GM12892 (cell line): ENCODE measurements at regions not wholly inside any gene's neighbourhood (a gene's known extent, or its start where the extent isn't known, plus 50 kb on each side); places are given as distances from the start of the nearest gene placed in this dataset.

Experiments
- POLR2A ChIP-seq: IDR thresholded peaks from 2 replicates; pipeline ENCODE4 v1.6.1; 2011; ENCODE audit warnings: low read depth, low read length, control low read depth
- POLR2AphosphoS5 ChIP-seq: IDR thresholded peaks from 2 replicates; pipeline ENCODE4 v1.6.1; 2011; ENCODE audit warnings: low read depth, low read length, control low read depth
- TAF1 ChIP-seq: IDR thresholded peaks from 2 replicates; pipeline ENCODE4 v1.6.1; 2011; ENCODE audit warnings: low read depth, mild to moderate bottlenecking, control low read depth, low read length, borderline replicate concordance

DNA sequence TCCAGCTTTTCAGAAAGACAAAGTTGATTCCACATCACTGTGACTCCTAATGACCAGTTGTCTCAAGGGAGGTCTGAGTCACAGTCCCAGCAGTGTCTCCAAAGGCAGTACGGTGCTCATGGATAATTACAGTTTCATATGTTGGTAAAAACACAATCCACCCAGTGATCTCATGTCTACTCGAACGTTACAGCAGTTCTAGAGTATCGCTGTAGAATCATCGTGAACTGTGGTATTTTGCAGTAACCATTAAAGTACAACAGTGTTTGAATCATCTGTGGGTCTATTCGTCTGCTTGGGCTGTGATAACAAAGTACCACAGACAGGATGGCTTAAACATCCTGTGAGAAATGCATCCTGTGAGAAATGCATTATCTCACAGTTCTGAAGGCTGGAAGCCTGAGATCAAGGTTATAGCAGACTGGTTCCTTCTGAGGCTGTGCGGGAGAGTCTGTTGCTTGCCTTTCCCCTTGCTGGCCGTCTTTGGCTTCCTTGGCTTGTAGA lies 121.1 kb upstream of the SORBS2 start:
- TF ChIP-seq TAF1 (no peak), POLR2AphosphoS5 (no peak), POLR2A (no peak)
